ENCODE measurements at regions not wholly inside any gene's neighbourhood (a gene's known extent, or its start where the extent isn't known, plus 50 kb on each side); places are given as distances from the start of the nearest gene placed in this dataset.

DNA sequence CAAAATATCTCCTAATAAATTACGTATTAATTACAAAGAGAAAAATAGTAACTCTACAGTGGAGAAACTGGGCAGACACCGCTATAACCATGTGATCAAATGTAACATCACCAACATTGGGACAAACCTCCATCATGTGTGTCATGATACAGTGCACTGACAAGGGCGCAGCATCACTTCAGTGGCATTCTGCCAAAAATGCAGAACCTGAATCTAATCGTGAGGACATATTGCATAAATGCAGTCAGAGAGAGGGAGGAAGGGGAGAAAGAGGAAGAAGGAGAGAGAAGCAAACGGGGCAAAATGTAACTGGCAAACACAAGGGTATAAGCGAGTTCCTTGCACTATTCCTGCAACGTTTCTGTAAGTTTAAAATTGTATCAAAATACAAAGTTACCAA, 74.2 kb upstream of the MARCHF10 start:
- no peak for DNase-seq (ENCODE audit: low spot score)

DNA sequence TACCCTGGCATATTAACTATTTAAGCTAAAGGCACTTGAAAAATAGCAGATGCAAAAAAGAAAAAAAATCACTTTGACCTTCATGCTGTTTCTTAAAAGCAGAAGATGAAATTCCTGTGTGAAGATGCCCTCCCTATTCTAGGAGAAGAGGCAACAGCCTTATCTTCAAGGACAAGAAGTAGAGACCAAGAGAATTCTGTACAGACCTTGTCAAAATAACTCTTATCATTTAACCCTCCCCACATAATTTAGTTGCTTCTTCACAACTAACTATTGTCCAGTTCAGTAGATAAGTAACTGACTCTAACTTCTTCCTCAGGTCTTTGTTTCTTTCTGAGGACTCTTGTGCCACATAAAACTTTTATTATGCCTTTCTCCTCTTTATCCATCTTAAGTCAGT, 72.0 kb upstream of the MARCHF10 start:
- DNase-seq (ENCODE audit: low spot score) = no peak

DNA sequence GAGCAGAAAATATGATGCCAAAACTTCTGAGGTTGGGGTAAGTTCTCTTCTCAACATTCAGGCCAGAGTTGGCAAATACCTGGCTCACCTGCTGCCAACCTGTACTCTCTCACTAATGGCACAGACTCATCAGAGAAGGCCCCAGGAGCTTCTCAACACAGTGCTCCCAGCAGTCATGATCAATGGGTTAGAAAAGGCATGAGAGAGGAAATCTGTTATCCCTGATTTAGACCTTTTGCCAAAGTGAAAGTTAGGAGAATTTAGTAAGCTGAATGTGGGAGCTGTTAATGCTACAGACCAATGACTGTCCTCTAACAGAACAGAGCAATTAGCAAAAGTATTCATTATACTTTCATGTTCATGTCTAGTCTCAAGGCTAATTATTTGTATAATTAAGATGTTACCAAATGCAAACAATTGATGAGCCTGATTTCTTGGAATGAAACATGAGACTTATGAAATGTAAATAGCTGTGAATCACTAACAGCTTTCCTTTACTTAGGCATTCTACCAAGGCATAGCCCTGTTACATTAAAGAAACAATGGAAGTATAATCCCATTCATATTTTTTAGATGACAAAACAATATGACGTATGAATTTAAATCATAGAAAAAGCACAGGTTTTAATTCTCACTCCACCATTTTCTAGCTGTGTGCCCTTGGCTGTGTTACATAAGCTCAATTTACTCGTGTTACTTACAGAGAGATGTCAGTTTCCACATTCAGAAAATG, 68.7 kb upstream of the MARCHF10 start:
- no peak for DNase-seq (ENCODE audit: low spot score)

DNA sequence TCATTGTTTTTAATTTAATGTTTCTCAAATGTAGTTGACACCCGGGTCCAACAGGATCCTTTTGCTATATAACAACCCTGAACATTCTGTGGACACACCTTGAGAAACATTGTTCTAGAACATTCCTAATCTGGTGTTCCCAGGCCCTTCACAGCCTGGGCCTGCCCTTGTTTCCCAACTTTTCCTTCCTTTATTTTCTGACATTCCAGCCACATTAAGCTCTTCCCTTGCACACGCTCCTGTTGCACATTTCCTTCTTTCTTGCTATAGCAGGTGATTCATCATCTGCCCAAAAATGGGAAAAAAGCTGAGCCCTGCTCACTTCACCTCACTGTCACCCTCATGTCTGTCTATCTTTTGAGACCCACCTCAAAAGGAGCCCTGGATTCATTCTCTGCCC, 67.9 kb upstream of the MARCHF10 start:
- peak; percentile 16 for DNase-seq (ENCODE audit: low spot score)

DNA sequence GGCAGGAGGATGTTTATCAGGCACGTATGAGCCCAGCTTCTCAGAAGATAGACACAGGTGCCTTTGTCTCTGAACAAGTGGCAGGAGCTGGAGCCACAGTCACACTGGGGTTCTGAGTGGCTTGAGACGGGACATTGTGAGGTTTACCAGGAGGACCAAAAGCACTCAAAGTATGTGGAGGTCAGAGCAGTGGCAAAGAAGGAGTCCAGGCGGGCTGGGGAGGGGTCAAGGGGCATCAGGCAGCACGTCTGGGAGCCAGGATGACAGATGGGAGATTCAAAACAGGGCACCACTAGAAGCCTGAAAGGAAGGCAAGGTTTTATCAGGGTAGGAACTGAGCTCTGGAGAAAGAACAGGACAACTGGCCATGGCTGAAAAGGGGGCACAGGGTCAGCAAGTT, 67.2 kb upstream of the MARCHF10 start:
- no peak for DNase-seq (ENCODE audit: low spot score)

DNA sequence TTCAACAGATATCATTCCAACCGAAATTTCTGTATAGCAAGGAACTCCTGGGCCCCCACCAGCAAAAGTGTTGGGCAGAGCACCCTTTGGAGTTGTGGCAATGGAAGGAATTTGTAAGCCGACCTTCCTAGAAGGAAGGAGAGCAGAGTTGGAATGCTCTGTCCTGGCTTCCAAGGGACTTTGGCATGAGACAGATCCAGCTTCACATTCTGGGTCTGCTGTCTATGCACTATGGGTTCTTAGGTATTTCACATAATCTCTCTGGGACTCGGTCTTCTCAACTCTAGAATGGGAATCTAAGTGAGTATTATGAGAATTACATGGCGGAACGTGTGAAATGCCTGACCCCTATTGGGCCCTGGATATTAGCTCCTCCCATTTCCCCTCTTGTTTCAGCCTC, 63.2 kb upstream of the MARCHF10 start:
- no peak for DNase-seq (ENCODE audit: low spot score)

DNA sequence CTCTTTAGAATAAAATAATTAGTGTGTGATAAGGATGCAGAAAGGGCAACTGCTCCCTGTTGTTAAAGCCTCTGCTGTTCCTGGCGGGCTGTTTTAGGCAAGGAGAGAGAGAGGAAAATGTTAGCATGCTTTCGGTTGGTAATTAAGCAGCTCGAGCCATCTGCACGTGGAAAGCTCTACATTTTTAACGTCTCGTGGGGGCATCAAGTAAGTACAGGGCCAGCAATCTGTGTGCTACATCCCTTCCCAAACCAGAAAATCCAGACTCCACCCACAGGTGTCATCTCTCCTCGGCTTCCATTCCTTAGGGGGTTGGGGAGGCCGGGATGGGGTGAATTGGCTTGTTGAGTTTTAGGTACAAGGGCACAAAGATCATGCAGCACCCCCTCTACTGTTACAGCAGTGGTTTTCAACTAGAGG, 62.4 kb upstream of the MARCHF10 start:
- DNase-seq (ENCODE audit: low spot score) = no peak

DNA sequence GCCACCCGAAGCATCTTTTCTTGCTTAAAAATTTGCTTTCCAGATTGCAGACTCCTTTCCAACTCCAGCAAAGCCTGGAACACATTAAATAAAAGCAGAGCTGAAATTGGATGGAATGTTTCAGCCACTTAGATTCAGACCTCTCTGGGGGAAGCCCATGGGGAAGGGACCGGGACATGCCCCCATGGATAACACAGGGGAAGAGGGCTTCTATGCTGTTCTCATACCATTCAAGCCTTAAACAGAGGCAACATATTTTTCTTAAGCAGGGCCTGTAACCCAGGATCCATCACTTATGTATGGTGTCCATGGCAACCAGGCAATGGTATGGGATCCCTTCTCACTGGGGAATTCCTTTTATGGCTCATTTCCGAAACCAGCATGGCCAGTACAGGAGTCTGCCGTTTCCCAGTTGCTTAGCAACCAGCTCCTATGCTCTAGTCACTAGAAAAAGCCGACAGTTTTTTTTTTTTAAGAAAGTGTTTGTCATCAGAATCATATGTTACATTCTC, 62.0 kb upstream of the MARCHF10 start:
- peak; percentile 46 for DNase-seq (ENCODE audit: low spot score)

DNA sequence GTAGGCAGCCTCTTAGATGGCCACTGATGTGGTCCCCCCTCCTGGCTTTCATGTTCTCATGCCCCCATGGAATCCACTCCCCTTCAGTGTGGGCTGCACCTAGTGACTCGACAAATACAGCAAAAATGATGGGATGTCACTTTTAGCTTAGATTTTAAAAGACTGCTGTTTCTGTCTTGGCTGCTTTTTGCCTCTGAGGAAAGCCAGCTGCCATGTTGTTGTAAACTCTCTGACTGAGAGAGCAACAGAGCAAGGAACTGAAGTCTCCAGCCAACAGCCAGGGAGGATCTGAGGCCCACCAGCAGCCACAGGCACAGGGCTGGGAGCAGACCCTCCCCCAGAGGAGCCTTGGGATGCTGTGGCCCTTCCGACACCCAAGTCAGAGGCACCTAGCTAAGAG, 60.6 kb upstream of the MARCHF10 start:
- no peak for DNase-seq (ENCODE audit: low spot score)

DNA sequence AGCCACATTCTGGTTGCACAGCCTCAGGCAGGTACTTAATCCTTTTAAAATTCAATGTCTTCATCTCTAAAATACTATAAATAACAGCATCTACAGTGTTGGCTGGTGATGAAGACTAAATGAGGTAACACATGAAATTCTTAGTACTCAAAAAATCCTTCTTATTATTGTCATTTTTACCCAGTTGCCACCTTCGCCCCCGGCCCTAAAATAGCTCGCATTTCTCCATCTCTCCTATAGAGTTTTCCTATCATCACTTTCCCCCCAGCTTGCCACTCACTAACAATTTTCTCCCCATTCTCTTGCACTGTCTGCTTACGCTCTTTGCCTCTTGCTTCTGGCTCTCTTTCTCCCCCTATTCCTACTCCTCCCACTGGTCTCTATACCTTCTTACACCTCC, 59.9 kb upstream of the MARCHF10 start:
- no peak for DNase-seq (ENCODE audit: low spot score)

DNA sequence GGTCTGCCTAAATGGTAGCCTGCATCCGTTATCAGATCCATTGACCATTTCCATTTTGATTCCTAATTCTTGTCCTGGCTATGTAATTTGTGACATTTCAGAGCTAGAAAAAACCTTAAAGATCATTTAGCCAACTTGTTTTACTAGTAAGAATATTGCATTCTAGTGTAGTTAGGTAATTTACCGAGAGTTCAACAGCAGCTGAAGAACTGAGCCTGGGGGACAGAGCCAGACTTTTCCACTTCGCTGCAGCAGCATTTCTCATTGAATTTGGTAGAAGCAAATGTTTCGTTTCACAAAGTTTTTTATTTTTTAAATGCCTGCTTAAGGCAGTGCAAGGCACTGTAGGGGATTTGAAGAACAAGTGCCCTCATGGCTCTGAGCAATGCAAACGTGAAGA, 59.2 kb upstream of the MARCHF10 start:
- no peak for DNase-seq (ENCODE audit: low spot score)

DNA sequence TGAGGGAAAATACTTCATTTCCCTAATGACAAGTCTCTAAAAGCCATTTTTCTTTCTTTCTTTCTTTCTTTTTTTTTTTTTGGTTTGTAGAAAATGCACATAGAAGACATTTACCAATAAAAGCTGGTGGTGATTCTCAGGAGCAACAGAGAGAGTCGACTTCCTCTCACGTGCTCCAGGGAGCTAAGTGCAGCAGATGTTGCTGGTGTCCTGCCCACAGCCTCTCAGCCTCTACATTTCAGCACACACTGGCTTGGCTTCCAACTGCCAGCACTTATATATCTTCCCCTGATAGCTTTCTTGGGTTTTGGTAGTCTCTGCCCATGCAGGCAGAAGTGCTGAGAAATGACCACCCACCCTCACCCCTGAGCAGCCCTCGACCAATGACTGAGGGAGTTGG, 58.4 kb upstream of the MARCHF10 start:
- no peak for DNase-seq (ENCODE audit: low spot score)

DNA sequence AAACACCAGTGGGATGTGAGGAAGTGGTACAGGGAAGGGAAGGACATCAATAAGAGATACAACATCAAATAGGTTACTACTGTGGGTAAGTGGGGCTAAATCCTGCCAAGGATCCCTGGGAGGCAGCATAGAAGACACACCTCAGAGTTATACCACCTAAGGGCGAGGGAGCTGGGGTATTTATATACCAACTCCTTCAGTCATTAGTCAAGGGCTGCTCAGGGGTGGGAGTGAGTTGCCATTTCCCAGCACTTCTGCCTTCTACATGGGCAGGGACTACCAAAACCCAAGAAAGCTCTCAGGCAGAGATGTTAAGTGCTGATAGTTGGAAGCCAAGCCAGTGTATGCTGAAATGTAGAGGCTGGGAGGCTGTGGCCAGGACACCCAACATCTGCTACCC, 57.5 kb upstream of the MARCHF10 start:
- no peak for DNase-seq (ENCODE audit: low spot score)

DNA sequence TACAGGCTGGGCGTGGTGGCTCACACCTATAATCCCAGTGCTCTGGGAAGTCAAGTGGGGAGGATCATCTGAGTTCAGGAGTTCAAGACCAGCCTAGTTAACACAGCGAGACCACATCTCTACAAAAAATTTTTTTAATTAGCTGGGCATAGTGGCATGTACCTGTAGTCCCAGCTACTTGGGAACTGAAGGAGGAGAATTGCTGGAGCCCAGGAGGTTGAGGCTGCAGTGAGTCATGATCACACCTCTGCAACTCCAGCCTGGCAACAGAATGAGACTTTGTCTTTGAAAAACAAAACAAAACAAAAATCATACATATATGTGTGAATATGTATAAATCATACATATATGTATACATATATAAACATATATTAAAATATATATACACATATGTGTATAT, 54.1 kb upstream of the MARCHF10 start:
- peak; percentile 57 for DNase-seq (ENCODE audit: low spot score)

DNA sequence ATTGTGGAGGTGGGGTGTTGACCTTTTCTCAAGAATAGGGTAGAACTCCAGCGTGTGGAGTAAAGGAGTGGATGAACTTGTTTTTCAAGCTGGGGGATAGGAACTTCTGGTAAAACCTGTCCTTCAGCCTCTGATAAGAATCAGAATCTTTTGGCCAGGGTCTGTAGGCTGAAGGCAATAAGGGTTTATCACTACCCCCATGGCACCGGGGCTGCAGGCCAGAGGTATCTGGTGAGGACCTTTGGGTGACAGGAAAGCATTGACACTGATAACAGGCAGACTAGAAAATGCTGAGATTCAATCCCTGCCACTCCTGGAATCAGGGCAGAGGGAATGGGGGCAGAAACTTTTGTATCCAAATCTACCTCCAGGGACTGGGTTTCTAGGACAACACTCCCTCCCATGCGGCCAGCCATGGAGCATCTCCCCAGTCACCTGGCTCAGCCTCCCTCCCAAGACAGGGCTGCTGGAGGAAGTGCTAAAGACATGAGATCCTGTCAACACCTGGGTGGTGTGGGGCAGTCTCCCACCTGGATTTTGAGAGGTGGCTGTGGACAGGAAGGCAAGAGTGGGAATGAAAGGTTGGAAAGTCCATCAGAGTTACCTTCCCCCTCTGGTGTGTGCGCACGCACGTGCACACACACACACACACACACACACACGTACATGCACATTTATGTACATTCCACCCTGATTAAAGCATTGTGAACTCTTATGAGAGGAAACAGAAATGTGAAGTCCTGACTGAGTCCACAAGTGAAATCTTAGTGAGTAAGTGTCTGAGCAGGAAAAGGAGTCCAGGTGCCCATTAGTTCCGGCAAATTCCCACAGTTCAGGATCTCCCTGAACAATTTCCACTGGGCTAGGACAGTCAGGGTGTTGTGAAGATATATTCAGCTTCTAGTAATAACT, 53.1 kb upstream of the MARCHF10 start:
- DNase-seq (ENCODE audit: low spot score) = peak; percentile 28

DNA sequence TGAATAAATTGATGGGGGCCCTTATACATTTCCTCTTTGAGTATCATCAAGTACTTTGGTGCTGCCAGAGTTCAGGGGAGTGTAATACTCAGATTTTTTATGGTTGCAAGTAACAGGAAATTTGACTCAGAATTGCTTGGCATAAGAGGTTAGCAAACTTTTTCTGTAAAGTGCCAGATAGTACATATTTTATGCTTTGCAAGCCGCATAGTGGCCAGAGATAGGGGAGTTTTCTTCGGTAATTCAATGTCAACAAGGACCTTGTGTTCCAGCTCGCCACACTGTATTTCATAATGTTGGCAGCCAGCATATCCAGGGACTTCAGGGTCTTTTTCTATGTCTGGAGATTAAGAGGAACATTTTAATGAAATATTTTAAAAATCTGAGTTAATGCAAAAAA, 51.0 kb upstream of the MARCHF10 start:
- DNase-seq (ENCODE audit: low spot score) = no peak

All from kidney tubule cell (primary cell).